Activated T-cell treated with anti-CD3 and anti-CD28 coated beads, Interleukin-2, amount 50 U/mL, for 4 hours (primary cell): ENCODE measurements at regions not wholly inside any gene's neighbourhood (a gene's known extent, or its start where the extent isn't known, plus 50 kb on each side); places are given as distances from the start of the nearest gene placed in this dataset.
"Not testable (repeated sequence)": the region's sequence is repeated elsewhere in the genome, so short reads cannot be mapped to it uniquely, and the experiment has no call there.

Experiments used
- ATAC-seq, 2 donors: fragments of 200-7000 bp; cut with Tn5 transposase; one replicate each; pipeline ENCODE4 v1.10.0; 2021
- DNase-seq: peaks from one replicate; pipeline ENCODE4 v3.0.0-alpha.2; 2020
- H3K27me3 Mint-ChIP-seq: one replicate; pipeline ENCODE4 v1.8.0; 2021; ENCODE audit warnings: low read depth, mixed read lengths
- H3K36me3 Mint-ChIP-seq: one replicate; pipeline ENCODE4 v1.8.0; 2022; ENCODE audit warnings: mixed read lengths; ENCODE audit not compliant: insufficient read depth
- H3K4me1 Mint-ChIP-seq: one replicate; pipeline ENCODE4 v1.8.0; 2021; ENCODE audit warnings: low read depth, mixed read lengths
- H3K4me3 Mint-ChIP-seq: one replicate; pipeline ENCODE4 v1.8.0; 2021; ENCODE audit warnings: mild to moderate bottlenecking, moderate library complexity, mixed read lengths
- H3K9me3 Mint-ChIP-seq: one replicate; pipeline ENCODE4 v1.8.0; 2021; ENCODE audit warnings: mixed read lengths

DNA sequence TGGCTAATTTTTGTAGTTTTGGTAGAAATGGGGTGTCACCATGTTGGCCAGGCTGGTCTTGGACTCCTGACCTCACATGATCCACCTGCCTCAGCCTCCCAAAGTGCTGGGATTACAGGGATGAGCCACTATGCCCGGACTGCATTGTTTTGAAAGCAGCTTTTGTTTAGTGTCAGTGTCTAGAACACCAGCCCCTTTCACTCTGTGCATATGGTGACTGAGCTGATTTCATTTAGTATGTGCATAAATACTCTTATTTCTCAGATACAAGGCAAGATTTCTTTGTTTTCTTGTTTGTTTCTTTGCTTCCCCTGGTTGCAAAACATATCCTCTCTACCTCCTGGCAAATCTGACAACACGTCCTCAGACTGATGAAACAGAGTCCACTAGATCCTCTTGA is 152.8 kb upstream of the CHD6 start:
- DNase-seq (no peak), ATAC-seq (no peak)
- Mint-ChIP-seq H3K4me1 (no peaks in the 10 kb centered on the region), H3K36me3 (no peaks in the 10 kb centered on the region), H3K9me3 (no peaks in the 10 kb centered on the region), H3K27me3 (peaks cover 2% of the 10 kb centered on the region), H3K4me3 (no peak overlapping the region)

DNA sequence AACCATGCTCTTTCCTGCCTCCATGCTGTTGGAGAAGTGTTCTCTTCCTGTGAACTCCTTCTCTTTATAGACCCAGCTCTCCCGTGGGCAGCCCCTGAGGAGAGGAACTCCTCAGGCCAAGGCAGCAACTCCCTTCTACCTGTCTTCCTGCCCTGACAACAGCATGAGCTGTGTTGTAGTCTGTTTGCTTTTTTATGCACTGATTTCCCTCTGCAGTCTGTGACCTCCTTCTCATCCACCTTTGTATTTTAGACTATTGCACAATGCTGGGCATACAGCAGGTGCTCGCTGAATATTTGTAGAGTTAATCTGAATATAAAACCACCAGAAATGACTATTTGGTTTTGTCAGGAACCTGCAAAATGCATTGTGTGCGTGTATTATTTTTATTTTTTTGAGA is 152.2 kb upstream of the CHD6 start:
- no peaks in the 10 kb centered on the region for H3K4me1 Mint-ChIP-seq
- peaks cover 2% of the 10 kb centered on the region for H3K27me3 Mint-ChIP-seq
- H3K4me3 Mint-ChIP-seq: no peak overlapping the region
- H3K9me3 Mint-ChIP-seq: no peaks in the 10 kb centered on the region
- ATAC-seq (no peak), DNase-seq (no peak)
- no peaks in the 10 kb centered on the region for H3K36me3 Mint-ChIP-seq

DNA sequence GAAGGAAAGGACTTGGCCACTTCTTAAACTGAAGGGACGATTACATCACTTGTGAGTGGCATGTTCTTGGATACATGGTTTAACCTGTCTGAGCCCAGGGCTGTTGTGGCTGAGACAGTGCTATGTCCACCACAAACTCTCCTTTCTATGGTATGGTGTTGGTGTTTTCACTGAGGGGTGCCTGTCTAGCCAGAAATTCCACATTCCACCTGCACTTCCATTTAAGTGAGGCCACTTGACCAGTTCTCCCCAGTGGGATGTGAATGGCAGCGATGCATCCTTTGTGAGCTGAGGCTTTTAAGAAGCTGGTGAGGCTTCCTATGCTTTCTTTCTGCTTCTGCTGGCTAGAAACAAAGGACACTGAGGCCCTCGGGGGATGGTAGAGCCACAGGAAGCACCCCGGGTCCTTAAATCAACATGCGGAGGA is 151.4 kb upstream of the CHD6 start:
- no peak for ATAC-seq
- Mint-ChIP-seq H3K36me3 (no peaks in the 10 kb centered on the region), H3K9me3 (no peaks in the 10 kb centered on the region), H3K4me1 (no peaks in the 10 kb centered on the region), H3K4me3 (no peak overlapping the region), H3K27me3 (peaks cover 2% of the 10 kb centered on the region)
- no peak for DNase-seq

DNA sequence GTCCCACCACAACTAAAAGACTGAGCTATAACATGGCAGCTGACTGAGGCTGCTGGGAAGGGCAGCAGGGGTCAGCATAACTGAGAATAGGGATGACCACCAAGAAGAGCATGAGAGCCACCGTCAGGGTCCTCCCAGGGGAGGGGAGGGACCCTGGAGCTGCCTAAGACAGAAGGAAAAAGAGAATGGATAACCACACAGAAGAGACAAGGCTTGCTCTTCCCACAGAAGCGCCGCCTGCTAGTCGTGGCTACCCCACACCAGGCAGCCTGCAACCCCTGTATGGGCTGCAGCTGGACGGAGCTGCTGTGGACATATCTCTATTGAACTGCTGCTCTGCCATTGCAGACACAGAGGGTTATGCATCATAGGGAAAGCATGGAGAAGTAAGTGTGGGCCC is 132.0 kb upstream of the CHD6 start:
- no peaks in the 10 kb centered on the region for H3K4me1 Mint-ChIP-seq
- no peaks in the 10 kb centered on the region for H3K9me3 Mint-ChIP-seq
- DNase-seq (no peak), ATAC-seq (no peak)
- no peak overlapping the region for H3K4me3 Mint-ChIP-seq
- H3K27me3 Mint-ChIP-seq: peaks cover 13% of the 10 kb centered on the region
- H3K36me3 Mint-ChIP-seq: no peaks in the 10 kb centered on the region

- no peak for DNase-seq
- ATAC-seq: no peak
- Mint-ChIP-seq H3K9me3 (no peaks in the 10 kb centered on the region), H3K4me3 (no peak overlapping the region), H3K27me3 (peaks cover 17% of the 10 kb centered on the region), H3K4me1 (no peaks in the 10 kb centered on the region), H3K36me3 (no peaks in the 10 kb centered on the region)
These were observed 130.8 kb upstream of the CHD6 start for GRCh38 chr20:41748756-41749582.

- ATAC-seq (no peak), DNase-seq (no peak)
- H3K4me1 Mint-ChIP-seq: no peaks in the 10 kb centered on the region
- no peak overlapping the region for H3K4me3 Mint-ChIP-seq
- H3K9me3 Mint-ChIP-seq: no peaks in the 10 kb centered on the region
- H3K27me3 Mint-ChIP-seq: peaks cover 21% of the 10 kb centered on the region
- H3K36me3 Mint-ChIP-seq: no peaks in the 10 kb centered on the region
These were observed 129.9 kb upstream of the CHD6 start for GRCh38 chr20:41748051-41748450.

DNA sequence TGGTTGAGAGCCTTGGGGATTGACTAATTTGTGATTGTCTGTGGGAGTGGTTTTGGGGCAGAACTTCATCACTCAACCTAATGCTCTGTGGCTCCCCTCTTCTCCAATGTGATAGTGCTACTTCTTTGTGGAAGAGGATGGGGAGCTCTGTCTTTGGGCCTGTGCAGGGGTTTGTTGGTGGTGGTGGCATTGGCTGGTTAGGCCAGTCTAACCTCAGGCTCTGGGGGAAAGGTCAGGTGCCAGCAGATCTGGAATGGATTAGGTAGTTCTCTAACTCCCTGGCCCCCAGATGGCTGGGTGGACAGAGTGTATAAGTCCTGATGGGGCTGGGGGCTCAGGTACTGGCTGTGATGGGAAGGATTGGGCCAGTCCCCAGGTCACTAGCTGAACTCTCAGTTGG is 129.0 kb upstream of the CHD6 start:
- Mint-ChIP-seq H3K36me3 (no peaks in the 10 kb centered on the region), H3K27me3 (peaks cover 21% of the 10 kb centered on the region)

DNA sequence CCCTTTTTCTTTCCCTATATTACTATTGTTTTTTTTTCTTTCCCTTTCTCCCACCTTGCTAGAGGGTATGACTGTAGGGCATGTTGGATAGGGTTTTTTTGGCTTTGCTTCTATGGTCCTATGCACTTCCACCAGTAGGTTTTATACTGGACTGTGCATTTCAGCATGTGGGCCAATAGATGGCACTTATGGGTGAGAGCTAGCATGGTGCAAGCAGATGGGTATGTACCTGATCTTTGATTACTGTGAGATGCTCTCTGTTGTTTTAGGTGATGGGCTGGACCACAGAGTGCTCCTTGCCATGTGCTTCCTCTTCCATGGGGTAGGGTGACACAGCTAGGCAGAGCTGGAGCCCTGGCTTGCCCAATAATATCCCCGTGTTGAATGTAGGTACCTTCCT is 128.5 kb upstream of the CHD6 start:
- no peaks in the 10 kb centered on the region for H3K4me1 Mint-ChIP-seq
- H3K27me3 Mint-ChIP-seq: peaks cover 21% of the 10 kb centered on the region
- H3K36me3 Mint-ChIP-seq: no peaks in the 10 kb centered on the region
- no peak for ATAC-seq
- no peaks in the 10 kb centered on the region for H3K9me3 Mint-ChIP-seq
- no peak for DNase-seq
- H3K4me3 Mint-ChIP-seq: no peak overlapping the region

More for the DNA sequence above, 129.0 kb upstream of the CHD6 start:
- no peak for ATAC-seq
- Mint-ChIP-seq H3K4me1 (no peaks in the 10 kb centered on the region), H3K4me3 (no peak overlapping the region), H3K9me3 (no peaks in the 10 kb centered on the region)
- no peak for DNase-seq

DNA sequence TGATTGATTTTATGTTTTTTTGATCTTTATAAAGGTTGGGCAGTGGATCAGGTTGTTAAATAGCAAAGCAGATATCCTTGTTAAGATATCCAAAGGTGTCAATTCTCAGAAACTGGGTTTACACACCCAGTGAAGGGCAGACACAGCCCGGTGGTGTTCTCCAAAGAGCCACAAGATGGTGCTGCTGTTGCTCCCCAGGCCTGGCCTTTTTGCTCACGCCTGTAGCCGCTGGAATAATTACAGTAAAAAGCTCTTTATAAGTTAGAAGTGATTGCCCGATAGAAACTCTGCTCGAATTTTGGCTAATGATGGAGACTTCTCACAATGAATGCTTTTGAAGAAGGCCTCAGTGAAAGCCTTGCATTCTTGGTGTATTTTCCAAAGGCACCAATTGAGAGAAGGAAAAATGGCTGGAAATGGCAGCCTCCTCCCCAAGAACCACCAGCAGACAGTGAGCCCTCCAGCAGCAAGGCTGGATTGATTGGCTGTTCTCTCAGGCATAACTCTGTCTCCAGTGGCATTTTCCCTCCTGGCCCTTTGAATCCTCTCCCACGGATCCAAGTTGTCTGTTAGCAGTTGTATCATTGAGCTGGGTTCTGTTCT is 120.5 kb upstream of the CHD6 start:
- DNase-seq (no peak), ATAC-seq (peak; percentile 51 to 66)
- H3K27me3 Mint-ChIP-seq: peaks cover 3% of the 10 kb centered on the region
- no peak overlapping the region for H3K4me3 Mint-ChIP-seq
- H3K36me3 Mint-ChIP-seq: no peaks in the 10 kb centered on the region
- peaks cover 3% of the 10 kb centered on the region for H3K9me3 Mint-ChIP-seq
- H3K4me1 Mint-ChIP-seq: no peaks in the 10 kb centered on the region

DNA sequence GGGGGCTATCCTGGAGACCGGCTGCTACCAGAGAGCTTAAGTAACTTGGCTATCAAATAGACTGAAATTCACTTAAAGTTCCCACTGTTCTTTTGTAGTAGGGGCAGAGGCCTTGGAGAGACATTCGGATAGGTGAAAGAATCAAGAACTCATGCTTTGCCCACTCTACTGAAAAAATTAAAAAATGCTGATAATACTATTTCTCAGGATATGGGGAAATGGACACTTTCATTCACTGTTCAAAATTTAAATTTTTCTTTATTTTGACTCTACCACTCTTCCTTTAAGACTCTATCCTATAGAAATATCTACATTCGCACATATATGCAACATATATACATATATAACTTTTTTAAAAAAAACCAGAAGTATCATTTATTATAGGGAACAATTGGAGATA is 117.8 kb upstream of the CHD6 start:
- Mint-ChIP-seq H3K4me1 (no peaks in the 10 kb centered on the region), H3K4me3 (no peak overlapping the region), H3K27me3 (no peaks in the 10 kb centered on the region), H3K36me3 (no peaks in the 10 kb centered on the region), H3K9me3 (peaks cover 3% of the 10 kb centered on the region)
- DNase-seq (no peak), ATAC-seq (no peak)

DNA sequence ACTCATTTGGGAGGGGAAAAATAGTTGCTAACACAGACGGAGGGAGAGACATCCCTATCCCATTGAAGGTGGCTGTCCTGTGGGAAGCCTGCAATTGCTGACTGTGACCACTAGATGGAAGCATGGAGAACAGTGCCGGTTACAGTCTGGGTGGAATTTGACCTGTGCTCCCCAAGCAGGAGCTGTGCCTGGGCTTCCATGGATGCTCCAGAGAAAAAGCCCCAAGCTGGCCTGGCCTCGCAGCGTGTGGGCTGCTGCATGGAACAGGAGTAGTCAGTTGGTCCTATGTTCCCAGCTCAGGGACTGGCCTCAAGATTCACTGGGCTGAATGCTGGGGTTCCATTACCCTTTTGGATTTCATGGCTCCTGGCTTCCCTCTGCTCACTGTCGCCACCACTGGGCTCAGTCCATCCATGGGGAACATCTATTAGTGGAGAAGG is 116.3 kb upstream of the CHD6 start:
- no peak overlapping the region for H3K4me3 Mint-ChIP-seq
- H3K36me3 Mint-ChIP-seq: no peaks in the 10 kb centered on the region
- no peaks in the 10 kb centered on the region for H3K27me3 Mint-ChIP-seq
- DNase-seq (peak; percentile 14), ATAC-seq (no peak)
- no peaks in the 10 kb centered on the region for H3K4me1 Mint-ChIP-seq
- peaks cover 3% of the 10 kb centered on the region for H3K9me3 Mint-ChIP-seq

DNA sequence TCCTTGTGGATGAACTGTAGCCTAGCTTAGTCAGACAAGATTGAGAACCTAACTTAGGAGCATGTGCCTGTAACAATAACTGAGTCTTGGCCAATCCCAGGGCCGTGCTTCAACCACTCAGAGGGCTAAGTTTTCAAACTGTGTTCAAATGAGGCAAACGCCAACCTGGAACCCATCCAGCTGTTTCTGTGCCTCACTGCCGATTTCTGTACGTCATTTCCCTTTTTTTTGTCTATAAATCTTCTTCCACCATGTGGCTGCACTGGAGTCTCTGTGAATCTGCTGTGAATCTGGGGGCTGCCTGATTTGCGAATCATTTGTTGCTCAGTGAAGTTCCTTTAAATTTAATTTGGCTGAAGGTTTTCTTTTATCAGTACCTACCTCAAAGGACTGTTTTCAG is 115.0 kb upstream of the CHD6 start:
- H3K9me3 Mint-ChIP-seq: peaks cover 3% of the 10 kb centered on the region

DNA sequence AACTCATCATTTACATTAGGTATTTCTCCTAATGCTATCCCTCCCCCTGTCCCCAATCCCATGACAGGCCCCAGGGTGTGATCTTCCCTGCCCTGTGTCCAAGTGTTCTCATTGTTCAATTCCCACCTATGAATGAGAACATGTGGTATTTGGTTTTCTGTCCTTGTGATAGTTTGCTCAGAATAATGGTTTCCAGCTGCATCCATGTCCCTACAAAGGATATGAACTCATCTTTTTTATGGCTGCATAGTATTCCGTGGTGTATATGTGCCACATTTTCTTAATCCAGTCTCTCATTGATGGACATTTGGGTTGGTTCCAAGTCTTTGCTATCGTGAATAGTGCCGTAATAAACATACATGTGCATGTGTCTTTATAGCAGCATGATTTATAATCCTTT is 113.0 kb upstream of the CHD6 start:
- DNase-seq, H3K27me3 Mint-ChIP-seq, H3K9me3 Mint-ChIP-seq, H3K4me1 Mint-ChIP-seq, H3K36me3 Mint-ChIP-seq, ATAC-seq: not testable (repeated sequence)
- peak overlapping the region; percentile 11 for H3K4me3 Mint-ChIP-seq

More for the DNA sequence above, 115.0 kb upstream of the CHD6 start:
- ATAC-seq: no peak
- no peak for DNase-seq
- Mint-ChIP-seq H3K4me1 (no peaks in the 10 kb centered on the region), H3K36me3 (no peaks in the 10 kb centered on the region), H3K27me3 (no peaks in the 10 kb centered on the region), H3K4me3 (no peak overlapping the region)

- DNase-seq, H3K36me3 Mint-ChIP-seq, ATAC-seq, H3K27me3 Mint-ChIP-seq, H3K4me3 Mint-ChIP-seq, H3K4me1 Mint-ChIP-seq, H3K9me3 Mint-ChIP-seq: not testable (repeated sequence)
These were observed 109.5 kb upstream of the CHD6 start for GRCh38 chr20:41727681-41728080.

- no peak overlapping the region for H3K4me3 Mint-ChIP-seq
- peaks cover 4% of the 10 kb centered on the region for H3K27me3 Mint-ChIP-seq
- ATAC-seq: no peak
- no peak for DNase-seq
- H3K36me3 Mint-ChIP-seq: no peaks in the 10 kb centered on the region
- no peaks in the 10 kb centered on the region for H3K9me3 Mint-ChIP-seq
- H3K4me1 Mint-ChIP-seq: no peaks in the 10 kb centered on the region
These were observed 108.5 kb upstream of the CHD6 start for GRCh38 chr20:41726727-41727126.
